GM19452 (cell line): ENCODE measurements at regions not wholly inside any gene's neighbourhood (a gene's known extent, or its start where the extent isn't known, plus 50 kb on each side); places are given as distances from the start of the nearest gene placed in this dataset.

Experiments
- ATAC-seq: cut with Tn5 transposase; IDR thresholded peaks from one replicate; pipeline ENCODE4 v1.9.1; 2021; ENCODE audit not compliant: unreplicated experiment

DNA sequence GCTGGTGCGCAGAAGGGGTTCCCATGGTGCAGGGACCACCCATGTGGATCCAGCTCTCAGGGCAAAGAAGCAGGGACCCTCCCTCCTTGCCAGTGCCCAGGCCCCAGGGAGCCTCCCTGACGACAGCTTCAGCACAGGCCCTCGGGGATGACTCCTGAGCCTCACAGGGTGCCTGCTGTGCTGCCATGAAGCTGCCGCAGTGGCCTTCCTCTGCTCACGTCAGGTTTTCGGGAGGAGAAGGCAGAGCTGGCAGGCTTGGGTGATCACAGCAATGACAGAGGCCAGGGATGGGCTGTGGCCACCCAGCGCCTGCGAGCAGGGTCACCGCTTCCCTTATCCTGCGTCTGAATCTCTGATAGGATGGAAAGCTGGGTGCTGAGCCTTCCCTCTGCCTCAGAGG lies 276.2 kb downstream of the BRD1 start:
- no peak for ATAC-seq

DNA sequence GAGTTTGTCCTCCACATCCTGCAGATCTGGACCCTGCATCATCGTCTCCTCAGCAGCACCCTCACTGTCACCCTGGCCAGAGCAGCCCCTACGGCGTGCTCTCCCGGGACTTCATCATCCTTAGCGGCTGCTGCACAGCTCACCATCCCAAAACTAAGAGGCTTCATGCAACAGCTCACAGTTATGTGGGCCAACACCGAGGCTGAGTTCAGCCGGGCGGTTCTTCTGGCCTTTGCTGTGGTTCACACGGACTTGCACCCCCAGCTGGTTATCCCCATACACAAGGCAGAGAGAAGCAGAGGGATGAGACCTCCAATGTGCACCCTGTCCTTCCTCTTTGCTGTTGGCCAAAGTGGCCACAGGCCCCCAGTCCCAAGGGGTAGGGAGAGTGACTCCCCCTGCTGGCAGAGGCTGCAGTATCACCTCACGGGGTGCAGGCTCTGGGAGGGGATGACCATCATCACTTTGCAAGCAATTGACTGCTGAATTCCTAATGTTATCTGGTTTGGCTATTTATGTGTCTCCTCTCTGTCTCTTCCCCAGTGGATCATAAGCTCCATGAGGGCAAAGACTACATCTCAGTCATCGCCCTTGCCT lies 276.8 kb downstream of the BRD1 start:
- no peak for ATAC-seq

DNA sequence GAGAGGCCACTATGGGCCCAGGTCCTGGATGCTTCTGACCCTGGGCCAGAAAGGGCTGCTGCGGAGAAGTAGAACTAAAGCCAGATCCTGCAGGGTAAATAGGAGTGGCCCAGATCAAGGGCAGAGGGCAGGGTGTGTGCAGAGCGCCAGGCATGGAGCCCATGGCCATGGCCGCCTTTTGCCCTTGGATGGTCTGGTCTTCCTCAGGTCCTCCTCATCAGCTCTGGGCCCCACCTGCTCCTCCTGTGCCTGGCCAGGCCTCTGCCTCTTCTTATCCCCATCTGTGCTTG lies 277.6 kb downstream of the BRD1 start:
- ATAC-seq: no peak

DNA sequence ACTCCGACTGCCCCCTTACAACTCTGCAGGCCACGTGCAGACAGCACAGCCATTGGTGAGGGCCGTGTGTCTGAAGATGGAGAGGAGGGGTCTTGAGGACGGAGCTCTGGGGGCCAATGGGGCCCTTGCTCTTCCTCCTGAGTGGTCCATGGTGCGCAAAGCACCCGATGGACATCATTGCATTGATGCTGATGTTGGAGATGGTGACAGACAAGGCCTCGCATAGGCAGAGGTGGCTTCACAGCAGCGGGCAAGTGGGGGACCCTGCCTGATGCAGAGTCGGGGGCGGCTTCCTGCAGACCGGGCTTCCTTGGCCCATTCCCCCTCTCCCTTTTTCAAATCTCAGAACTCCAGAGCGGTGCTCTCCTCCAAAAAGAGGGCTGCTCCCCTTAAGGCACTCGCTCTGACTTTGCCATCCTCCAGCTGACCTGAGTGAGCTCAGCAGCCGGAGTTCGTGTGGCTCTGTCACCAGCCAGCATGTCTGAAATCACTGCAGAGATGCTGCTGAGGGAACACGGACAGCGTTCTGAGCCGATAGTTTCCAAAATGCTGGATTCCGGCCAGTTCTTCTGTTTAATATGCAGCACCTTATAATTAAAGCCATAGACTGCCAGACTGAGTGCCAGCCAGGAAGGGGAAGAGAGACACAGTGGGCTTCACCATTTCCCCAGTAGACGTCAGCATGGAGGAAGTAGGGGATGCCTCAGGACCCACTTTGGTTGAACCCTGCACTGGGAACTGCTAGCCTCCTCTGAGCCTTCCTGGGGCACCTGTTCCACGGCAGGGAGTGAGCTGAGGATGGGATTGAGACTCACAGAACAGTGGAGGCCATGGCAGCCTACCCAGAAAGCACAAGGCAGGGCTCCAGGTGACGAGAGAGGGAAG lies 278.2 kb downstream of the BRD1 start:
- ATAC-seq: no peak

DNA sequence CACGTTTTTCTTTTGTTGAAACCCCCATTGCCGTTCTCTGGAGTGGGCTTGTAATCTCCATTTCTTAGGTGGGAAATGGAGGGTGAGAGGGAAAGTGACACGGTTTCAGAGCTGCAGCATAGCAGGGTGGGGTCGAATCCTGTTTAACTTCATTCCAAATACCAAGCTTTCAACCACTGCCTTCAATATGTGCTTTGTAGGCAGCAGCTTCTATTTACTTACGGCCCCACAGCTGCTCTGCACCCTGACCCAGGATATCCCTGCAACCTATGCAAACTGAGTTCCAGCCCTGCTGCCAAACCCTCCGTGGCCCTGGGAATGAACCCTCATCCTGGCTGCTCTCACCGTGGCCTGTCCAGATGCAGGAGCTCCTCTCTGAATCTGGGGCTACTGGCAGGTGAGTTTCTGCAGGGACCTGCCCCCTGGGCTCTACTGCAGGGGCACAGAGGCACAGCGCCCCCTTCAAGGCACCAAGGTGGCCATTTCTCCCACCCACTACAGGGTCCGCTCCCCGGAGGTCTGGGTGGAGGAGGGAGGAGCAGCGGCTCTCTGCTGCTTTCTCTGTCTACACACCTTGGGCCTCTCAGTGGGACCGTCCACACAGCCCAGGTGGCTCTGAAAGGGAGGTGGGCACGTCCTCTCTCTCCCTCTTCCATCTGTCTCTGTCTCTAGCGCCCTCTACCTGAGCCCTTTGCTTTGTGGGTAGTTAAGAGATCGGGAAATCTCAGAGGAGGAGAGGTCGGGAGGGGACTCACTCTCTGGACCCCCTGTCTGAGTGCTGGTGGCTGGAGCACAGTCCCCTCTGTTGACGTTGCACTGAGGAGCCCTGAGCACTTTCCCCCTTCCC lies 279.1 kb downstream of the BRD1 start:
- ATAC-seq: no peak

DNA sequence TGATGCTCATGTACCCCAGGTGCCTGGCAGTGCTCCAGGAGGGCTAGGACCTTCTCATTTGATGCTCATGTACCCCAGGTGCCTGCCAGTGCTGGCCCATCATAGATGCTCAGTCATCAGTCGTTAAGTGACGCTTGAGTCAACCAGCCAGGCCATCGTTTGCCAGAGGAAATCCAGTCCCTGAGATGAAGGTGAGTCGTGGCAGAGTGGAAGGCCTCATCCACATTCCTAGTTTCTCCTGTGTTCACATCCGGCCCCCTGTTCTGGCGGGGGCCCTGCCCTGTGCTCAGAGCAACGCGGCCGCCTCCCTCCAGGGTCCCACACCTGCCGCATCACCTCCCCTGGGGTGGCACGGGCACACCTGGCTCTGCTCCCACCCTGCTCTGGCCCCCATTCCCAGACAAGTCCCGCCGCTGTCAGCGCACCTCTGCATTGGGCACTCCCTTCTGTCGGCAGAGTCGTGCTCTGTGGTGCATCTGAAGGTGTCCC lies 279.9 kb downstream of the BRD1 start:
- no peak for ATAC-seq

DNA sequence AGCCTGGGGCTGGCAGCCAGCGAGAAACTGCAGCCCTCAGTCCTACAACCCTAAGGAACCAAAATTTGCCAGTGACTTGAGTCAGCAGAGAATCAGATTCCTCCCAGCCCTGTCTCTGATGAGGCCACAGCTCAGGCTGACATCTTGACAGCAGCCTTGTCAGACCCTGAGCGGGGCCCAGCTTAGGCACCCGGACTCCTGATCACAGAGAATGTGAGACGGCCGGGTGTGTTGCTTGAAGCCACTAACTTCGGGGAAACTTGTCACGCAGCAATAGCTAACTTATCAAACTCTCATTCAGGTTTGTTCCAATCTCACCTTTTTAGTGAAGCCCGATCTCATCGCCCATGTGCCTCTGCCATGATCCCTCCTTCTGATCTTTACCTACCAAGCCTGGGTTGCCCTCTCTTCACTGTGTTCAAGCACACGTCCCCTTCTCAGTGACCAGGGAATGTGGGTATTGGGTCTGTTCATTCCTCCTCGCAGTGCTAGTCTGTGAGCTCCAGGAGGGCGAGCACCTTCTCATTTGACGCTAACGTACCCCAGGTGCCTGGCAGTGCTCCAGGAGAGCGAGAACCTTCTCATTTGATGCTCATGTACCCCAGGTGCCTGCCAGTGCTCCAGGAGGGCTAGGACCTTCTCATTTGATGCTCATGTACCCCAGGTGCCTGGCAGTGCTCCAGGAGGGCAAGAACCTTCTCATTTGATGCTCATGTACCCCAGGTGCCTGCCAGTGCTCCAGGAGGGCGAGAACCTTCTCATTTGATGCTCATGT lies 280.7 kb downstream of the BRD1 start:
- no peak for ATAC-seq

DNA sequence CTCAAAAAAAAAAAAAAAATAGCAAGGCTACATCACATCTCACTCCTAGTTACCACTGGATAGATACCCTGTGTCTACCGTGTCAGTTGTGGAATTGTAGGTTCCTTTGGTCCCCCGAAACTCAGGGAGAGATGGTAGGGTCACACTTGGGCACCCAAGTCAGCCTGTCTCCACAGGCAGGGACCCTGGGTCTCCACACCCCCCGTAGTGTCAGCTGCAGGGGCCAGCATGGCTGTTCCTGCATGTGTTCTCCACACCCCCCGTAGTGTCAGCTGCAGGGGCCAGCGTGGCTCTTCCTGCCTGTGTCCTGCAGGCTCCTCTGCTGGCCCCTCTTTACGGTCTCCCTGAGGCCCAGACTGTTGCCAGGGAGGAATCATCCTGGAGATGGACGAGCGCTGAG lies 282.1 kb downstream of the BRD1 start:
- no peak for ATAC-seq

DNA sequence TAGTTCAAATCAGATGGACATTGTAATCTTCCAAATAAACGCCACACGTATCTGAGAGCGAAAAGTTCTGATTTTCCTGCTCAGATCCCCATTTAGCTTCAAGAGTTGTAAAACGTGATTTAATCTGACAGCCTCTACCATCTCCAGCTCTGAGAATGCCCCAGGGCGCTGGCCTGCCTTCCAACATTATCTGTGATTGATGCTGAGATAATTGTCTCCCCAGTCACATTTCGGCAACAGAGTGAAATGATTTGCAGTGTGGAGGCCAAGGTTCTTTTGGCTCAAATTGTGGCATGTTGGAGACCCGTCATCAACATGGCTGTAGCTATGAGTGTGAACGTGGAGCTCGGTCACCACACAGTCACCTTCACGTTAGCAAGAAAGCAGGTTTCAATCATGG lies 283.4 kb downstream of the BRD1 start:
- ATAC-seq: no peak

DNA sequence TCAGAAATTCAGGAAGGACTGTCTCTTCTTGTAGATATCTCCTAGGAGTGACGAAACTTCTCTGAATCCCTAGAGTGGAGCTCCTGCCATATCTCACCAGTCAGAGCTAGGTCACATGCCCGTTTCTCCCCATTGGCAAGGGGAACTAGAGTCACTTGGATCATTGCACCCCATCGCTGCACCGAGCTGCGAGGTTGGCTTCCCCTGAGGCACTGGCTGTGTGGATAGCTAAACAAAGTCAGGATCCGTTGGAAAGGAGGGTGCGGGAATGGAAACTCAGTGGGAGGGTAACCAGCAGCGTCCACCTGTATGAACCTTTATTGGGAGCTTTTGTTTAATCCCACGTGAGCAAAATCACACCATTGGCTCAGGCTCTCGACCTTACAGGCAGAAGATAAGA lies 283.8 kb downstream of the BRD1 start:
- ATAC-seq: no peak

DNA sequence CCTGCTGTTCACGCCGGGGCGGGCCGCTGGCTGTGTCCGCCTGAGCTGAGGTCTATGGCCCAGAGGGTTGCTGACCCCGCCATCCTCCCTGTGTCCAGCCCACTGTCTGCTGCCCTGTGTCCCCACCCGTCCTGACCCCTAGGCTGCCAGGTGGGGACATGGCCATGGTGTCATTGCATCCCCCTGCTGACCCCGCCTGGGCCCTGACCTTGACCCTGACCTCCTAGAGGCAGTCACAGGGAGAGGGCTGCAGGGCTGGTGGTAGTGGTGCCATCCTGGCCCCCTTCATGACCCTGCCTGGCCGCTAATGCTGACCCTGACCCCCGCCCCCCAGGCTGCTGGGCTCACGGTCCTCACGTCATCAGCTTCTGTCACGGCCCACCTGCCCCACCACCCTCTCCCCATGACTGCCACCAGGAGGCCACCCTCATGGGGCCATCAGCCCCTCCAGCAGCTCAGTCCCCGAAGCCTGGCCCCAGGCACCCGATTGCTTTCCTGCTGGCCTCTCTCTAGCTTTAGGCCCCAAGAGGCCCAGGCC lies 285.9 kb downstream of the BRD1 start:
- ATAC-seq: no peak

DNA sequence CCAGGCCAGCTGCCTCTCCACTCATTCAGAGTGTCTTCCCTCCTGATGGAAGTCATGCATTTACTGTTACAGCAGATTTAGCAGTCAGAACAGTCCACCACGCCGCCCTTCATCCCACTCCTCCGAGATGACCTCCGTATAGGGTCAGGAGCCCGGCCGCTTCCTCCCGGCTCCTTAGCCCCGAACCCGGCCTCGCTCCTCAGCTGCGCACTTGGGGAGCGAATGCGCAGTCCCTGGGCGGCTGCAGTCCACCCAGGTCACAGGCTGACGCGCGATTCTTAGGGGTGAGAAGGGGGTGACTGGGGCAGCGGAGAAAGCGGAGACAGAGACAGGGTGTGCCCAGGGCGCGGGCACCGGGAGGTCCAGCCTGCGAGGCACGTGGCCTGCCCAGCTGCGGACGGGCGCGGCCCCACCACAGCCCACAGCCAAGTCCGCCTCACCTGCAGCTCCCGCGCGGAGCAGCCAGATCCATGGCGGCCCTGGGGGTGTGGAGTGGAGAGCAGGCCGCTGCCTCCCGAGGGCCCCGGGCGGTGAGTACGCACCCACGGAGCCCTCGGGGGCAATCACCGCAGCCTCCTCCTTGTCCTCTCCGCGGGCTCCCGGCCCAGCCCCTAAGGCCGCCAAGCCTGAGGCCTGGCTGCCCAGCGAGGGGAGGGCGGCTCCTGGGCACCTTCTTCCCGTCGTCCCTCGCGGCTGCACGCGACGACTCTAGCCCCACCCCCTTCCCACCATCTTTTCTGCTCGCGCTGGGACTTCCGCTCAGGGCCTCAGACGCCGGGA lies 286.6 kb downstream of the BRD1 start:
- no peak for ATAC-seq

DNA sequence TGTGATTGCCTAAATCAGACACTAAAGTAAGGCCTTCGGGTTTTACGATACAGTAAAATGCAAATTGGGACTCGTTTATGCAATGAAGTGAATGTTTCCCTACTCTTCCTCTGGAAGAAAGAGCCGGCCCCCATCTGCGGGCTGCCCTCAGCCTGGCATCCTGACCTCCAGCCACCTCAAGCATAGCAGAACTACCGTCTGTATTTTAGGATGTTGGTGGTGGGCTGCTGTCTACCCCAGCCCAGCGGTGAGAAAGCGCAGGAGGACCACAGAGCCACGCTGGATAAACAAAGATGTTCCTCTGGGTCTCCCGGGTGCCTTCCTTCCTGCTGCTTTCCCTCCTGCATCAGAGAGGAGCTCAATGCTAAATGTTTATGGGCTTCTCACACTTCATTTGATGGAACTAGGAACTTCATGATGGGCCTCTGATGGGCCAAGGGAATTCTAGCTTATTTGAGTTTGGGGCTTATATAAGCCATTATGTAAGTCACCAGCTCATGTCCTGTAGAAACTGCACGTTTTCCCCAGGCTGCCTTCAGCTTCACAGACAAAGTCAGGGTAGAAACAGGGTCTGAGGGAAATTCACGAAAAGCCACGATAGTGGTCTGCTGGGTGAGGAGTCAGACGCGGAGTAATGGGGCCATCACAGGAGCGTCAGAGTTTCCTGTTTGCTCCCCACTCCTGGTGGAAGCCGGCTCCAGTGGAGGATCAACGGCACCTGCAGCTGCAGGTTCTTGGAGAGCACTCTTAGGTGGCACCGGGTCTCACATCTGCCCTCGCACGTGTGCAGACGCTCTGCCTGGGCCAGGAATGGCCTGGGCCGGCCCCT lies 287.4 kb downstream of the BRD1 start:
- ATAC-seq: no peak

DNA sequence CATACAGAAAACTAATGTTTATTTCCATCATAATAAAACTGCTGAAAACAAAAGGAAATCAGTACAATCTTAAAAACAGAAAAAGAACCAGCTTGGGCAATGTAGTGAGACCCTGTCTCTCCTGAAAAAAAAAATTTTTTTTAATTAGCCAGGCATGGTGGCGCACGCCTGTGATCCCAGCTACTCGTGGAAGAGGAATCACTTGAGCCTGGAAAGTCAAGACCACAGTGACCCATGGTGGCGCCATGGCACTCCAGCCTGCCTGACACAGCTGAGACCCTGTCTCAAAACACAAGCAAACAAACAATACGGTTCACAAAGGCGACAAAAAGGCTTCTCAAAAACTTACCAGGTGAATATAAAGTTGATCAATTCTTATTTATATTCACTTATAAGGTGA lies 289.7 kb downstream of the BRD1 start:
- ATAC-seq: no peak

DNA sequence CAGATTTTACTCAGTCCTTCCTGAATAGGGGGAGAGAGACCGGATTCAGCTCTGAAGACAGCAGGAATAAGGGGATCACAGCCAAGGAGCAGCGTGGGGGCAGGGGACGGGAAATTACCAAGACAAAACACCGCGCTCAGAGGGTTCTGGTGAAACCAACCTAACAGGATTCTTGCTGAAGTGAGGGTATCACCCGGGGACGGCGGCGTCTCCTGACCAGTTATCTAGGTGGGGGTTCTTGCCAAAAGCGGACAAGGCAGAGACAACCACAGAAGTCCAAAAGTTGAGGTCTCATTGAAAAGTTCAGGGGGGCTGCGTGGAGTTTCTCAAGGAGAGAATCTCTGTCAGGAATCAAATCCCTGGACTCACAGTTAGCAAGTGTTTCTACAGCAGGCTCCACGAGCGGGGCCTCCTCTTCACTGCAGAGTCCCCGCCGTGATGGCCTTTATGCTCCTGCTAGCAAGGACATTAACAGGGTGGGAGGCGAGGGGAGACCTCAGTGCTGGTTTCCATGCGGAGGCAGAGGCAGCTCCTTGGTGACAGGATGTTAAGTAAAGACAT lies 291.0 kb downstream of the BRD1 start:
- no peak for ATAC-seq

DNA sequence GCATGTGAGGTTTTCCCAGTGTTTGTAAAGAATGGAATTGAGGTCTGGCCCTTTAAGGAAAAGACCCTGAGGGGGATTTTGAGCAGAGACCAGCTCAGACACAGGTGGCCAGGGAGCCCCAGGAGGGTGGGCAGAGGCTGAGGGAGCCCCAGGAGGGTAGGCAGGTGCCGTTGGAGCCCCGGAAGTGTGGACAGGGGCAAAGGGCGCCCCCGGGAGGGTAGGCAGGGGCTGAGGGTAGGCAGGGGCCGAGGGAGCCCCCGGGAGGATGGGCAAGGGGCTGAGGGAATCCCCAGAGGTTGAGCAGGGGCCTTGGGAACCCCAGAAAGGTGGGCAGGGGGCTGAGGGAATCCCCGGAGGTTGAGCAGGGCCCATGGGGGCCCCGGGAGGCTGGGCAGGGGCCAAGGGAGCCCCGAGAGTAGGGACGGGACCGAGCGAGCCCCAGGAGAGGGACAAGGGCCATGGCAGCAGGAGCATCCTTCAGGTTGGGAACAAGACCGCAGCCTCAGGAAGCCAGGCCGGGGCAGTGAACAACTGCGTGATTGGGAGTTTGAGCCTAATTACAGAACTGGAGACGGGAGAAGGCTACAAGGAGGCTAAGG lies 292.0 kb downstream of the BRD1 start:
- no peak for ATAC-seq

DNA sequence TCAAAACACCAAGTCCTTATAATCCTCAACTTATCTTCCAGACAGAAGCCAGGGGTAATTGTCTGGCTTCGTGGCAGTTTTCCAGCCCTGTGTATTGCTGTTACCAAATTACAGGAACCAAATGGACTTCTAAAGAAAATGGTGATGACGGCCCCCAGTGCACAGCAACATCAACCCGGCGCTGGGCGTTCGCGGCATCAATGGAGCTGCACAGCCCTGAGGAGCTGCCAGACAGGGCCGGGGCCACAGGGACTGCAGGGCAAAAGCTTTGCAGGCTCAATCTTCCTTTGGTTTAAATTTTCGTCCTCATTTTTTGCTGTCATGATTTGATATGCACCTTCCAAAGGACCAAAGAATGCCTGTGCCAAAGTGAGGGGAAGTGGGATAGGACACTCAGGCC lies 292.5 kb downstream of the BRD1 start:
- ATAC-seq: no peak

DNA sequence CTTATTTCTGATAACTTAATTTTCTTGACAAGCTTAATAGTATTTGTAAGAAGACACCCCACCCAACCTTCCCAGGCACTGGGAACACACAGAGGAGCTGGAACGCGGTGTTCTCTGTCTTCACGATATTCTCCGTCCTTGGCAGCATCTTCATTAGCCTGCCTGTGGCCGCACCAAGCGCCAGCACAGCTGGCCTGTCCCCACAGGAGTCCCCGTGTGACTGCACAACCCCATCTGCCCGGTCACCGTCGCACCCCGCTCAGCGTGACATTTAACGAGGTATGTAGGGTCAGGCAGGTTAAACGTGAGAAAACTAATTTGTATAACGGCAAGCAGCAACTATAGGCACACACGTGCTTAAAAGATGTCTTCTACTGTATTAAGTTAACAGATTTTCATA lies 293.3 kb downstream of the BRD1 start:
- no peak for ATAC-seq

DNA sequence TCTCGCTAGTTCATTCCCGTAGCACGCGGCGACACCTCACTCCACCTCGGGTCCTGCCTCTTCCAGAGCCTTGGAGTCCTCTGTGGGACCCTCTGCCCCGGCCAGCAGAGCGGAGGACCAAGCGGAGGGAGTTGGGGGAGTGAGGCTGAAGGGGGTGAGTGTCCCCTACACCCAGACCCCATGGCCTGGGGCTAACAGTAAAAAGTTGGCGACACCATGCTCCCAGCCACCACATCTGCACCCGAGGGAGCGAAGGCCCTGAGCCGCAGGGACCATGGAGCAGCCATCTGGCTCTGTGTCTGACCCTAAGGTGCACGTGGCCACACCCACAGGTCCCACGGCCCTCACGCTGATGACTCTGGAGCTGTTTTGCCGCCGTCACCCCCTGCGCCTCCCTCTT lies 293.8 kb downstream of the BRD1 start:
- no peak for ATAC-seq
